ENCODE measurements at regions not wholly inside any gene's neighbourhood (a gene's known extent, or its start where the extent isn't known, plus 50 kb on each side); places are given as distances from the start of the nearest gene placed in this dataset.

GRCh38 chr16:79500866-79501265, 99.7 kb downstream of the MAF start:
- no peak for TF ChIP-seq CTCF (IDR thresholded peaks at IDR 0.05)
- TF ChIP-seq POLR2A (IDR thresholded peaks at IDR 0.05) = no peak

Data from esophagus squamous epithelium (tissue), 4 donors.